ENCODE measurements at regions not wholly inside any gene's neighbourhood (a gene's known extent, or its start where the extent isn't known, plus 50 kb on each side); places are given as distances from the start of the nearest gene placed in this dataset.

- no peak for DNase-seq
- Histone ChIP-seq H3K9me3 (no peaks in the 10 kb centered on the region), H3K36me3 (no peaks in the 10 kb centered on the region), H3K4me3 (no peak overlapping the region), H3K27me3 (peaks cover 0 to 4% of the 10 kb centered on the region in 2 donors), H3K4me1 (no peaks in the 10 kb centered on the region), H3K27ac (no peak overlapping the region)
- no peak for TF ChIP-seq CTCF (IDR thresholded peaks at IDR 0.05)
- intact Hi-C loops (cut with DNase I; ENCODE audit: low total_unique reads) = no loop called here
Observed at GRCh38 chr10:8349610-8350249, 295.2 kb downstream of the GATA3 start.

DNA sequence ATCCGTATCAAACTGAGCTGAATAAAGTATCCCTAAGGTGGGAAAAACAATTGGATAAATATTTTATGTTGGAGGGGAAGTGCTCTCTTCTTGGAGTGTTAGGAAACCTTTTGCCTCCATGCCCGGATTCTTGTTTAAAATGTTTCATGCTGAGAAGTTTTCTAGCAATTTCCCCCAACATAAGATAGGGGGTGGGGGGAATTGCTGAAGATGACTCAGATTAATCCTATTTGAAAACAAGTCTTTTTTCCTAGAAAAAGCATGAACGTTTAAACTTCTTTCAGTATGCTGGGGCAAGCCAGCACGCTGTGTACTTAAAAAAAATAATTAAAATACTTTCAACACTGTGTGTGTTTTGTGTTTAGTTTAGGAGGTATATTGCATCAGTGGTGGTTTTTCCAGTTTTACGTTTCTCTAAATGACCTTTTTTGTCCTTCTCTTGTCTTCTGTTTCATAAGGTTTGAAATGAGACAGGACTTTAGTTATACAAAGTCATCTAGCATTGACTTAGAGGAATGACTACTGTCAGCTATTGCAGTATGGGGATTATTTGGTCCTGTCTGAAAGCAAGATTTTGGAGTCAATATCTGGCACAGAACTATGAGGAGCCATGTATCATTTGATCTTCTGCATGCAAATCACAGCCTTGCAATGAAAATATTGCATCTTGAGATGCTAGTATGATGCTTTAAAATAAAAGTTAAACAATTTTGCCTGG, 295.9 kb downstream of the GATA3 start:
- no peak overlapping the region for H3K4me3 ChIP-seq
- H3K36me3 ChIP-seq = no peaks in the 10 kb centered on the region
- DNase-seq = no peak
- H3K27ac ChIP-seq = no peak overlapping the region
- H3K9me3 ChIP-seq = no peaks in the 10 kb centered on the region
- intact Hi-C loops (cut with DNase I; ENCODE audit: low total_unique reads) = no loop called here
- peaks cover 0 to 4% of the 10 kb centered on the region in 2 donors for H3K27me3 ChIP-seq
- no peaks in the 10 kb centered on the region for H3K4me1 ChIP-seq
- TF ChIP-seq CTCF (IDR thresholded peaks at IDR 0.05) = no peak

GRCh38 chr10:8352171-8353075, 297.9 kb downstream of the GATA3 start:
- Histone ChIP-seq H3K27me3 (peaks cover 0 to 4% of the 10 kb centered on the region in 2 donors), H3K36me3 (no peaks in the 10 kb centered on the region), H3K4me3 (no peak overlapping the region), H3K9me3 (no peaks in the 10 kb centered on the region), H3K27ac (no peak overlapping the region), H3K4me1 (no peaks in the 10 kb centered on the region)
- TF ChIP-seq CTCF (IDR thresholded peaks at IDR 0.05) = no peak
- DNase-seq = no peak
- intact Hi-C loops (cut with DNase I; ENCODE audit: low total_unique reads) = no loop called here

DNA sequence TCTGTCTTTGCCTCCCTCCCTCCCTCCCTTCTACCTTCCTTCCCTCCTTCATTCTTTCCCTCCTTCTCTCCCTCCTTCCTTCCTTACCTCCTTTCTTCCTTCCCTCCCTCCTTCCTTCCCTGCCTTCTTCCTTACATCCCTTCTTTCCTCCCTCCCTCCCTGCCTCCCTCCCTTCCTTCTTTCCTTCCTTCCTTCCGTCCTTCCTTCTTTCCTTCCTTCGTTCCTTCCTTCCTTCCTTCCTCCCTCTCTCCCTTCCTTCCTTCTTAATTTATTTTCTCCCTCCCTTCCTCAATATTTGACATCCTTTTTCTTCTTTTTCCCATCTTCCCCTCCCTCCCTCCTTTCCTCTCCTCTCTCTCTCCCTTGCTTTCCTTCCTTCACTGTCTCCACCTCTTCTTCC, 301.8 kb downstream of the GATA3 start:
- Histone ChIP-seq H3K27ac (no peak overlapping the region), H3K4me3 (no peak overlapping the region), H3K27me3 (no peaks in the 10 kb centered on the region), H3K4me1 (no peaks in the 10 kb centered on the region), H3K36me3 (no peaks in the 10 kb centered on the region), H3K9me3 (no peaks in the 10 kb centered on the region)
- TF ChIP-seq CTCF (IDR thresholded peaks at IDR 0.05) = no peak
- no peak for DNase-seq
- intact Hi-C loops (cut with DNase I; ENCODE audit: low total_unique reads) = no loop called here

GRCh38 chr10:8359467-8359866, 305.0 kb downstream of the GATA3 start:
- Histone ChIP-seq H3K27ac (no peak overlapping the region), H3K36me3 (no peaks in the 10 kb centered on the region), H3K27me3 (no peaks in the 10 kb centered on the region), H3K4me3 (no peak overlapping the region), H3K4me1 (no peaks in the 10 kb centered on the region), H3K9me3 (no peaks in the 10 kb centered on the region)
- intact Hi-C loops (cut with DNase I; ENCODE audit: low total_unique reads) = no loop called here
- TF ChIP-seq CTCF (IDR thresholded peaks at IDR 0.05) = no peak
- no peak for DNase-seq

Data from tibial artery (tissue), 4 donors.